ENCODE measurements at regions not wholly inside any gene's neighbourhood (a gene's known extent, or its start where the extent isn't known, plus 50 kb on each side); places are given as distances from the start of the nearest gene placed in this dataset.

GRCh38 chr1:244315996-244316395, 135.7 kb downstream of the ADSS2 start:
- Histone ChIP-seq H2AFZ (ENCODE audit: low read depth, low read length) (no peak overlapping the region), H3K9ac (ENCODE audit: low read length) (no peak overlapping the region), H3K4me2 (ENCODE audit: low read length) (no peak overlapping the region), H3K79me2 (ENCODE audit: insufficient read depth, low read length) (no peaks in the 10 kb centered on the region), H4K20me1 (ENCODE audit: insufficient read depth, low read length) (no peaks in the 10 kb centered on the region), H3K27ac (ENCODE audit: low read depth, low read length) (no peak overlapping the region), H3K4me1 (ENCODE audit: insufficient read depth, low read length) (peaks cover 9% of the 10 kb centered on the region), H3K27me3 (ENCODE audit: insufficient read depth, low read length) (no peaks in the 10 kb centered on the region), H3K9me3 (ENCODE audit: insufficient read depth, low read depth, low read length) (no peaks in the 10 kb centered on the region), H3K4me3 (ENCODE audit: insufficient read depth, low read depth, low read length) (no peak overlapping the region), H3K36me3 (ENCODE audit: insufficient read depth, low read length) (no peaks in the 10 kb centered on the region)
- no peaks in the 10 kb centered on the region for H3K4me1 Mint-ChIP-seq (ENCODE audit: low read depth, unreplicated experiment)
- H3K9me3 Mint-ChIP-seq (ENCODE audit: unreplicated experiment), result no peaks in the 10 kb centered on the region
- TF ChIP-seq EZH2 (IDR thresholded peaks at IDR 0.05; ENCODE audit: insufficient read depth, low read length) (no peak), CTCF (IDR thresholded peaks at IDR 0.05; ENCODE audit: insufficient read depth, low read depth, low read length) (no peak)
- no peak for FAIRE-seq
- H3K4me3 Mint-ChIP-seq (ENCODE audit: unreplicated experiment), result no peak overlapping the region
- DNase-seq (ENCODE audit: low read depth), result no peak
- no peak overlapping the region for H3K27ac Mint-ChIP-seq (ENCODE audit: unreplicated experiment)
- H3K36me3 Mint-ChIP-seq (ENCODE audit: low read depth, unreplicated experiment), result no peaks in the 10 kb centered on the region
- no peaks in the 10 kb centered on the region for H3K27me3 Mint-ChIP-seq (ENCODE audit: low read depth, unreplicated experiment)

GRCh38 chr1:244316407-244316806, 135.3 kb downstream of the ADSS2 start:
- Histone ChIP-seq H2AFZ (ENCODE audit: low read depth, low read length) (no peak overlapping the region), H3K4me2 (ENCODE audit: low read length) (no peak overlapping the region), H4K20me1 (ENCODE audit: insufficient read depth, low read length) (no peaks in the 10 kb centered on the region), H3K9me3 (ENCODE audit: insufficient read depth, low read depth, low read length) (no peaks in the 10 kb centered on the region), H3K4me1 (ENCODE audit: insufficient read depth, low read length) (peaks cover 9% of the 10 kb centered on the region), H3K9ac (ENCODE audit: low read length) (no peak overlapping the region), H3K27me3 (ENCODE audit: insufficient read depth, low read length) (no peaks in the 10 kb centered on the region), H3K79me2 (ENCODE audit: insufficient read depth, low read length) (no peaks in the 10 kb centered on the region), H3K36me3 (ENCODE audit: insufficient read depth, low read length) (no peaks in the 10 kb centered on the region), H3K27ac (ENCODE audit: low read depth, low read length) (no peak overlapping the region), H3K4me3 (ENCODE audit: insufficient read depth, low read depth, low read length) (no peak overlapping the region)
- no peaks in the 10 kb centered on the region for H3K9me3 Mint-ChIP-seq (ENCODE audit: unreplicated experiment)
- no peak overlapping the region for H3K27ac Mint-ChIP-seq (ENCODE audit: unreplicated experiment)
- FAIRE-seq (no peak), DNase-seq (ENCODE audit: low read depth) (peak; percentile 82)
- no peaks in the 10 kb centered on the region for H3K4me1 Mint-ChIP-seq (ENCODE audit: low read depth, unreplicated experiment)
- no peak overlapping the region for H3K4me3 Mint-ChIP-seq (ENCODE audit: unreplicated experiment)
- no peaks in the 10 kb centered on the region for H3K36me3 Mint-ChIP-seq (ENCODE audit: low read depth, unreplicated experiment)
- no peaks in the 10 kb centered on the region for H3K27me3 Mint-ChIP-seq (ENCODE audit: low read depth, unreplicated experiment)
- no peak for TF ChIP-seq EZH2 (IDR thresholded peaks at IDR 0.05; ENCODE audit: insufficient read depth, low read length)
- no peak for TF ChIP-seq CTCF (IDR thresholded peaks at IDR 0.05; ENCODE audit: insufficient read depth, low read depth, low read length)

- no peaks in the 10 kb centered on the region for H3K9me3 ChIP-seq (ENCODE audit: insufficient read depth, low read depth, low read length)
- no peak for DNase-seq (ENCODE audit: low read depth)
- H3K27ac ChIP-seq (ENCODE audit: low read depth, low read length), result no peak overlapping the region
- Mint-ChIP-seq H3K4me3 (ENCODE audit: unreplicated experiment) (no peak overlapping the region), H3K9me3 (ENCODE audit: unreplicated experiment) (no peaks in the 10 kb centered on the region), H3K27me3 (ENCODE audit: low read depth, unreplicated experiment) (no peaks in the 10 kb centered on the region), H3K27ac (ENCODE audit: unreplicated experiment) (no peak overlapping the region), H3K36me3 (ENCODE audit: low read depth, unreplicated experiment) (no peaks in the 10 kb centered on the region), H3K4me1 (ENCODE audit: low read depth, unreplicated experiment) (no peaks in the 10 kb centered on the region)
- no peak overlapping the region for H3K4me3 ChIP-seq (ENCODE audit: insufficient read depth, low read depth, low read length)
- no peak overlapping the region for H2AFZ ChIP-seq (ENCODE audit: low read depth, low read length)
- H3K4me2 ChIP-seq (ENCODE audit: low read length), result no peak overlapping the region
- no peaks in the 10 kb centered on the region for H3K36me3 ChIP-seq (ENCODE audit: insufficient read depth, low read length)
- H3K4me1 ChIP-seq (ENCODE audit: insufficient read depth, low read length), result peaks cover 9% of the 10 kb centered on the region
- no peak overlapping the region for H3K9ac ChIP-seq (ENCODE audit: low read length)
- H4K20me1 ChIP-seq (ENCODE audit: insufficient read depth, low read length), result no peaks in the 10 kb centered on the region
- TF ChIP-seq EZH2 (IDR thresholded peaks at IDR 0.05; ENCODE audit: insufficient read depth, low read length) (no peak), CTCF (IDR thresholded peaks at IDR 0.05; ENCODE audit: insufficient read depth, low read depth, low read length) (no peak)
- FAIRE-seq, result no peak
- no peaks in the 10 kb centered on the region for H3K79me2 ChIP-seq (ENCODE audit: insufficient read depth, low read length)
- H3K27me3 ChIP-seq (ENCODE audit: insufficient read depth, low read length), result no peaks in the 10 kb centered on the region
Measured at GRCh38 chr1:244316986-244317655, 134.6 kb downstream of the ADSS2 start.
